ENCODE measurements at regions not wholly inside any gene's neighbourhood (a gene's known extent, or its start where the extent isn't known, plus 50 kb on each side); places are given as distances from the start of the nearest gene placed in this dataset.
"Not testable (repeated sequence)": the region's sequence is repeated elsewhere in the genome, so short reads cannot be mapped to it uniquely, and the experiment has no call there.

DNA sequence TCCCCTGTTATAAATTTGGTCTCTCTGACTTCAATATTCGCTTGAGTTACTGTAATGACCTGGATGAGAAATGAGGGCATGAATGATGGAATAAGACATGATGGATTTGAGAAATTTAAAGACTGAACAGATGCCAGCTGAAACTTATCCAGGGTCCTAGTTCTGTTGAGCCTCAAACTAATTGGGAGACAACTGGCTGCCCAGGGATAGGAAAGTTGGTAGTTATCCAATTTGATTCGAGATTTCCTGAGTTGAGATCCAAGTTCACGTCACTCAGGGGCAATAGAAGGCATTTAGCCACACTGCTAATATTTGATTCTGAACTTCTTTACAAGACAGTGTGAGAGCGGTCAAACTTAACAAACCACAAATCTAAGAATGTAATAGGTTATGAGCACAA is 159.0 kb upstream of the CXCL13 start:
- no peak for DNase-seq (ENCODE audit: low read depth)

DNA sequence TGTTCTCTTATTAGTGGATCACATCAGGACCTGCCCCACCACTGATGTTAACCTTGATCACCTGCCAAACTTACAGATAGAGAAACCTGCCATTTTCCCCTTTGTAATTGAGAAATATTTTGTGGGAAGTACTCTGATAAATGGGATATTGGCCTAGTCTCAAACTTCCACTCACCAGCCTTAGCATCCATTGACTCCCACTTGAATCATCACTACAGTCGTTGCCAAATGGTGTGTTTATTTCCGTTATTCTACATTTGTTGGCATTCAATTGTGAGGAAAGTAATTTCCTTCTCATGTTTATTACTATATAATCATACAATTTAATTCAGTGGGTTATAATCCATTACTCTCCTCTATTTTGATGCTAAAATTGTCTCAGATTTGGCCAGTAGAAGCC is 156.4 kb upstream of the CXCL13 start:
- no peak for DNase-seq (ENCODE audit: low read depth)

DNA sequence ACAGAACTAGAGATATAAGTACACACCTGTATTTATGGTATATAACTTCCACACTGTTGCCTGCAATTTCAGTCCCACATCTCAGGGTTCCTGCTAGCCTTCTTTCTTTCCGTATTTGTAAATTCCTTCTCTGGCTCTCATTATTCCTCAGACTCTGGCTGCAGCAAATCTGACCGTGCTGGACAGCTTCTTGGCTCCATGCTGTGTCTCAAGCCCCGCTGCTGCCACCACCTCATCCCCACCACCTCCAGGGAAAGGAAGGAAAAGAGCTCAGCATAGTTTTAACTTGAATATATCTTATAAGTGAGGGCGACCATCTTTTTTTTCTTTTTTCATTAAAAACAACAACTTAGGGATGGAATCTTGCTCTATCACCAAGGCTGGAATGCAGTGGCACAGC is 155.6 kb upstream of the CXCL13 start:
- DNase-seq (ENCODE audit: low read depth): no peak

DNA sequence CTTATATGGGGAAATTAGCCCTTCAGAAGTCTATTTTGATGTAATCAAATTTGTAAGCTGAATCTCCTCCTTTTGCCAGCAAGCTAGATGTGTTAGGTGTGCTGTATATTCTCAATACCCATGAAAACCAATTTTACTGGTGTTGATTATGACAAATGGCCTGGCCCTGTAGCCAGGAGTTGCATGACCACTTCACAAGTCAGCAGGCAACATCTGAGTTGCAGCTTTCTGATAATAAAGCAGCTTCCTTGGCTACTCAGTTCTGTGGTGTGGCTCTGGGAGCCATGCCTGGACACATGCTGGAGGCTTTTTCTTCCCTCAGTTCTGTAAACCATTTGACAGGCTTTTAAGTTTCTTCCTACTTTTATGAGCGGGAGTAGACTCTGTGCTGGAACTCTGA is 154.1 kb upstream of the CXCL13 start:
- DNase-seq (ENCODE audit: low read depth): no peak

DNA sequence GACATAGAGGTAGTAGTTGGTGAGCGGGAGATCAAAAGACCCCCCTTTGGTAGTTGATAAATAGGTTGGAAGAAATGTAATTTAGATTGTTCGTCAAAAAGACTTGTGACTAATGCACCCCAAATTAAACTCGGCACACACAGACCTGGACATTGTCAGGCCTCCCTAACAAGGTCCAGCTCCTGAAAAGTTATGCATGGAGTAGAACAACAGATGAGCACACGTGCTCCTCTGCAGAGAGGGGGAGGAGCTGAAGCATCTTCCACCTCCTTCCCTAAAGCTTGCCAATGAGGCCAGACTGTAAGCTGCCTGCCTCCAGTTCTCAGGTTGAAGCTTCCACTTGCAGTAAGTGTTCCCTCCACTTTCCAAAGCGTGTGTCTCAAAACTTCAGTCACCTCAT is 153.5 kb upstream of the CXCL13 start:
- DNase-seq (ENCODE audit: low read depth): not testable (repeated sequence)

DNA sequence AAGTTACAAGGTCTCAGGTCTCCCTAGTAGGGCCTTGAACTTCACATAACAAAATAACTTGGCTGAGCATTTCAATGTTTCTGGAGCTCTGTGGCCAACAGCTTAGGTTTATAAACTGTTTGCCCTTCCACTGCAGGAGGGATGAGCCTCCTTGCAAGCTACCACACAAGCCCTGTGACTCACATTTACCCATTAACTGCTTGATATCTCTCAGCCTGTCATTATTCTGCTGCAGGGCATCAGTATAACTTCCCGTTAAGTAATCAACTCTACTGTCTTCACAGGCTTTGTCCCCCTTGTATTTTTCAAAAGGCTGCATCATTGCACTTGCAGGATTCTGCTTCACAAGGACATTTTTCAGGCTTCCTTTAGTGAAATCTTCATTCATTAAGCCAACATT is 151.7 kb upstream of the CXCL13 start:
- DNase-seq (ENCODE audit: low read depth): no peak

DNA sequence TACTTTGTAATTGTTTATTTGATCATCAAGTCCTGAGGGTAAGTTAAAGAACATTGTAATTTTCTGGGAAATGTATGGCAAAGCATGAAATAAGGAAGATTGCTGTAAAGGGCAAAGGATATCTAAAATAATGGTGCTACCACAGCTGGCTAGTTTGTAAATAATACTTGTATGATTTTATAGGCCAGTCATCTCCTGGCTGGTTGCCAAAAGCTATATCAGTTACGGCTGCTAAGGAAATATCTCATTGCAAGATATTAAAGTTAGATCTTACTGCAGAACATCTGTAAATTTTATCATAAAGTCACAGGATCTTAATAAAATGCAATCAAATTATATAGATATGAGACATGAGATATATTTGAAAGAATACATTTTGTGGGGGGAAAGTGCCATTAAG is 150.8 kb upstream of the CXCL13 start:
- DNase-seq (ENCODE audit: low read depth): no peak

DNA sequence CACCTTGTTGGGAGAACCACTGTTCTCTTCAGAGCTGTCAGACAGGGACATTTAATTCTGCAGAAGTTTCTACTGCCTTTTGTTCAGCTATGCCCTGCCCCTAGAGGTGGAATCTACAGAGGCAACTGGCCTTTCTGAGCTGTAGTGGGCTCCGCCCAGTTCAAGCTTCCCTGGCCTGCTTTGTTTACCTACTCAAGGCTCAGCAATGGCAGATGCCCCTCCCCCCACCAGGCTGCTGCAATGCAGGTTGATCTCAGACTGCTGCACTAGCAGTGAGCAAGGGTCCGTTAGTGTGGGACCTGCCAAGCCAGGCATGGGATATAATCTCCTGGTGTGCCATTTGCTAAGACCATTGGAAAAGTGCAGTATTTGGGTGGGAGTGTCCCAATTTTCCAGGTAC is 141.5 kb upstream of the CXCL13 start:
- DNase-seq (ENCODE audit: low read depth): not testable (repeated sequence)

DNA sequence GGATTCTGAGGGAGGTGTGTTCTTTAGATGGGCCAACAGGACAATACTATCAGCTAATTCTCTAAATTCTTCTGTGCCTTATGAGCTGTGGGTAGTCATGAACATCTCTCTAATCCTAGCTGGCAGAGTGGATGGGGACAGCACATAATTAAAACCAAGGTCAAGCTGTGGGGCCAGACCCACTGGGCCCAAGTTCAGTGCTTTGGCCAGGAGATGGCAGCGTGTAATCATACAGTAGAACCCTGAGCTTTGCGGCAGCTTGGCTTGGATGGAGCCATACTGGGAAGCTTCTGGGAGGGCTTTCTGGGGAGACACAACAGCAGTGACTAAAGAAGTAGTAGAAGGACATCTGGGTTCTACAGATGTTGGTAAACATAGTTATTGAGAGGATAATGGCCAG is 140.3 kb upstream of the CXCL13 start:
- DNase-seq (ENCODE audit: low read depth): no peak

DNA sequence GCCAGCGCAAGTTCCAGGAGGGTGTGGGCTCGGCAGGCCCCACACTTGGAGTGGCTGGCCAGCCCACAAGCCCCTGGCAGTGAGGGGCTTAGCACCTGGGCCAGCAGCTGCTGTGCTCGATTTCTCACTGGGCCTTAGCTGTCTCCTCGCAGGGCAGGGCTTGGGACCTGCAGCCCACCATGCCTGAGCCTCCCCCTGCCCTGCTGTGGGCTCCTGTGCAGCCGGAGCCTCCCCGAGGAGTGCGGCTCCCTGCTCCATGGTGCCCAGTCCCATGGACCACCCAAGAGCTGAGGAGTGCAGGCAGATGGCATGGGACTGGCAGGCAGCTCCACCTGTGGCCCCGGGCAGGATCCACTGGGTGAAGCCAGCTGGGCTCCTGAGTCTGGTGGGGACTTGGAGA is 139.2 kb upstream of the CXCL13 start:
- DNase-seq (ENCODE audit: low read depth): no peak

DNA sequence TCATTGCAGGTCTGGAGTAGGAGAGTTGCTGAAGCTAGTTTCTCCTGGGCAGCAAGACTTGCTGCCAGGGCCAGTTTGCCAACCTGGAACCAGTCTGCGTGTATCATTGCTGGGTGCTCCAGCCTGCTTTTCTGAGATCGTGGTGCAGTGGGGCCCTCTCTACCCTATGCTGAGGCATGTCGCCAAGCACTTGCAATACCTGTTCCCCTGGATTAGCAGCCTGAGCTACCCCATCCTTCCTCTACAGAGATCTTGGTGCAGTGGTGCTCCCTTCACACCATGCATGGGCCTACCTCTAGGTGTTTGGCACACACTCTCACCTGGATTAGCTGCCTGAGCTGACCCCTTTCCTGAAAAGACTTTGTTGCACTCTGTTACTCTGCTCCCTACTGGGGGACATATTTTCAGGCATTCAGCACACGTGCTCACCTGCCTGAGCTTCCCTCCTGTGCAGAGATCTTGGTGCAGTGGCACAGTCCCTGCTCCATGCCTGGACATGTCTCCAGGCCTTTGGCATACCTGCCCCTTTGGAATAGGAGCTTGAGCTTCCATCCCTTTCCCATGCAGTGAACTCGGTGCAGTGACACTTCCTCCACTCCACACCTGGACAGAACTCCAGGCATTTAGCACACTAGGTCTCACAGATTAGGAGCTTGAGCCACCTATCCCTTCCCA is 133.7 kb upstream of the CXCL13 start:
- no peak for DNase-seq (ENCODE audit: low read depth)

DNA sequence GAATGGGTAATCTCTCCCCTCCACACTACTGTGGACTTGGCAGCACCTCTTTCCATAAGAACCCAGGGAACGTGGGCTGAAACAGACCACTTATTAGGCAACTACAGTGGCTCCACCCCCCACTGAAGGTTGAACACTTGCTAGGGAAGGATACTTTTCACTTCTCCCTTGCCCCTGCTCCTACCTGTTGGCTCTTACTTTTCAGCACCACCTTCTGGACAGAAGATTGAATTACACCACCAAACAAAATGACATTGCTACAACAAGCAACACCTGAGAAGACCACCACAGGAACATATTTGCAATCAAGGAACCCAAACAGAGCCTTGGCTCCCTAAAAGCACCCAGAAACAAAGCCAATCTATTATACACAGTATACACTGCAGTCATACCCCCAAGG is 132.1 kb upstream of the CXCL13 start:
- no peak for DNase-seq (ENCODE audit: low read depth)

DNA sequence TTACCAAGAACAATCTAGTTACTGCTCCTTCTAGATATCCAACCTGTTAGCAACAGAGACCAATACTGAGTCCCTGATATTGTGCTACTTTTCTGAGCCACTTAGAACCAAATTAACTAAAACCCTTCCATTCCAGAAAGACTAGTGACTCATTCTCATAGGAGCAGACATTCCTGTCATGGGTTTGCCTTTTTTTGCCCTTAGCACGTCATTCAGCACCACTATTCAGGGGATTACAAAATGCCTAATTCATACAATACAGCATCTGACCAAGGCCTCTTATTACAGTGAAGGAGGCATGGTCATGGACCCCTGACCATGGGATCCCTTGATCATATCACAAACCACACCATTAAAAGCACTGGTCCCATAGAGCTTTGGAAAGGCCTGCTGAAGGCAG is 123.8 kb upstream of the CXCL13 start:
- DNase-seq (ENCODE audit: low read depth): no peak

DNA sequence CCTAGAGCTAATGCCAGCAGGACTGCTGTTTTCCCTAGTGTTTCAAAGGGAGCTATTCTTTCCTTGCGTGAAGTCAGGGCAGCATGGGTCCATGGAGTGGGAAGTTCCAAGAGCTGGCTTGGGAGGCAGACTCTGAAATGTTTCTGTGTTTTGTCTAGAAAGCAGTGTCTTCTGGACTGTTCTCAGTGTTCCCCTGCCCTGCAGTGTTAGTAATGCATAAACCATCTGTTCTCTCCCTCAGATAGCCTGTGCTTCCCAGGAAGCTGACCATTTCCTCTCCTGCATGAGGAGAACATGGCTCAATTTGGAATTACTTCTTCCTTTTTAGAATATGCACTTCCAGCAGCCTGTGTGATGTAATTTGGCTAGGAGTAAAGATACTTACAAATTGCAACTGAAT is 116.7 kb upstream of the CXCL13 start:
- no peak for DNase-seq (ENCODE audit: low read depth)

DNA sequence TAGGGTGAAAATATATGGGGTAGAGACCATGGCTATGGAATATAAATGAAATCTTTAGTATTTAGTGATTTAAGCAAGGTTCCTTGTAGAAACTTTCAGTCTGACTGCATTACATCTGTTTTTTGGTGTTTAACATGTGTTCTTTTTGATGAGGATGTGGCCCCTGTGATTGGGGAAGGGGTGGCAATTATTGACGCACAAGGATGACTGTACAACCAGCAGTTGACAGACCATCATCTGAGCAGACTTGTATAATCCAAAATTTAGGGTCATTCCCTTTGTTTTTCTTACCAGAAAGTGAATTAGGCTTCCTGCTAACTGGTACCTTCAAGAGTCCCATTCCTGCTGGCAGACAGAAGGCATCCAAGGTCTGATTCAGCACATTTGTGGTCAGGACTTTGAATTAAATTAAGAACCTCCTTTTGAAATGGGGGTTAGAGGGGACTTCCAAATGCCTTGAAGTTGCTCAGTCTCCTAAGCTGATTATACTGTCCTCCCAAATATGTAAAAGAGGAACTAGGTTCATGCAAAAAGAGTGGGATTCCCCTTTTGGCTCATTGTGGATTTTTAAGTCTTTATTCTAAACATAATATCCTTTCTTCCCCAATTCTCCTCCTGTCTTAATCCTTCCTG is 112.4 kb upstream of the CXCL13 start:
- DNase-seq (ENCODE audit: low read depth): no peak

DNA sequence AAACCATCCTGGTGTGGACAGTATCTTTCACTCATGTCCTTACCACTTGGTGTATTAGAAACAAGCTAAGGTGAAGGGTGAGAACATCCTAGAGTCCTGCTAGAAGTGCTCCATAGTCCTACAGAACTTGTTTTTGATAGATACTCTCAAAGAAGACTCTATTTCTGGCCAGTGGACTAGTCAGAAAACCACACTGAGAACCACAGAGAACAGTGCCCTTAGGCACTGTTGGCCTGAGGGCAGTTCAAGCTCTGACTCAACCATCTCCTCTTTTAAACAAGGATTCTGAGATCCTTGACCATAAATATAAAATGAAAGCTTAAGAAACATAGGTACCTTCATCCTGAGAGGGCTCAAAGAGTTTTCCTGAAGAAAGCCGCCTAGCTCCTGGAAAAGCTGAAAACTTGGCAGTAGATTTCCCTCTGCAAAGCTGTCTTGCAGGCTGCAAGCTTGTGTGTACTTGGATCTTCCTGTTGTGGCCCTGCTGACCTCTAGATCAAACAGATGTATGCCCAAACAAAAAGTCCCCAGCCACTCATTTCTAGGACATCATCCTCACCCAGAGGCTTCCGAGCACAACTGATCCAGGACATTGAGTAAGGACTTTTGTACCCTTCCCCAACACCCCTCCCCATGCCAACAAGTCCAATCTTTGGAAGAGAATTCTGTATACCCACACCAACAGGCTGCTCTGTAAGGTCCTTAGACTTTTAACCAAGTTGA is 111.6 kb upstream of the CXCL13 start:
- no peak for DNase-seq (ENCODE audit: low read depth)

DNA sequence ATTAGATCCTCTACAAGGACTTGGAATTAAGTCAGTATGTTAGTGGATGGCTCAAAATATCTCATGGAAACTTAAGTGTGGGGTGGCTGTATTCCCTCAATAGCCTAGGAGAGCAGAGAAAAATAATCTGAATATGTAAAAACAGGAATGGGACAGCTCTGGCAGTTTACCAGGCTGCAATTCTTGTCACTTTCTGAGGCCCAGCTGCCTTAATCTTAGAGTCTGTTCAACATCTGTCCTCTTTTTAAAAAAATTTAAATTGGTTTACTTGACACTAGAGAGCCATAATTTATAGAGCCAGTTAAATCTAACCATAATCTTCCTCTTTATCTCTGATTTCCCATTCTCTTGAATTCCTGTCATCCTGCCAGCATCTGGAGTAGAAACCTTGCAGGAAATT is 109.2 kb upstream of the CXCL13 start:
- DNase-seq (ENCODE audit: low read depth): no peak

DNA sequence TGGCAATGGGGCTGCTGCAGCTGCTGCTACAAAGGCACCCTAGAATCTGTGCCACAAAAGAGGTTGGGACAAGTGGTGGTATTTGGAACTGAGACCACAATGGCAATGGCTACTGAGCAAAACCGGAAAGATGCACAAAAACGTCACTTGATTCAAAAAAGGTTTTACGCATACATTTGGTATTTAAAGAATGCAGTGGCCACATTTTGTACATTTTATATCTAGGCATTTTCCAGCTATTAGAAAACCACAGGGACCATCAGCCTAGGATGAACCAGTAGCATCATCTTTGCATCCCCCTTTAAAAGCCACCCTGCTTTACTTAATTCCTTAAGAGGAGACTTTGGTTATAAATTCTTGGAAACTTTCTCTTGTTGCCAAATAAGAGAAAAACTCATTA is 104.8 kb upstream of the CXCL13 start:
- DNase-seq (ENCODE audit: low read depth): no peak

DNA sequence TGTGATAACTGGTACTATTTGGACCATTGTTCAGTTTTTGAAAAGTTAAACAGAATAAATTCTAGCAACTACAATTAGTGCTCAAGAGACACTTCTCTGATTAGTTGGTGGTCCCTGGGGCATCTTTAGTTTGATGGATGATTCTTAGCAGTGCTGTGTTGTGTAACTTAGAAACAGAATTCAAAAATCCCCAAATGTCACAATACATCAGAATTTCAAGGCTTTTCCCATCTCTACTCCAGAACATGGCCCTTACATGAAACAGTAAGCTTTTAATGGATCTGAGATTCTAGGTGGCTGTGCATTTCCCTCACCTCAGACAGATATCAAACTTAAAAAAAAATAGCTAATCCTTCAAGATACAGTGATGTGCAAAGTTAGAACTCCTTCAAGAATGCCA is 104.4 kb upstream of the CXCL13 start:
- no peak for DNase-seq (ENCODE audit: low read depth)

DNA sequence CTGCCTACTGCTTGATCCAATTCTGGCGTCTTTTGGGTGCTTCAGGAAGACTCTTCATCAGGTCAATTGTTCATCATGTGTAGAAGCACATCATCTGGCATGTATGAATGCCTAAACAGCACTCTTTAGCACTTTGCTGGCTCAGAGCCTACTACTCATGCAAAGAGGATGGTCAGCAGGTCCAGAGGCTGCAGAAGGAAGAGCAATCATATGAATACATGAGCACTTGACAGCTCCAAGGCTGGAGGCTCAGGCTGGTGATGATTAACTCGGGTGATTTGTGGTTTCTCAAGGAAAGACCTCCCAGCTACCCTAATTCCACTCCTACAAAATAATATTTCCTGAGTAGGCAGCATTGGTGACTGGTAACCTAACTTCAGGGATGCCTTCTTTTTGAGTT is 103.8 kb upstream of the CXCL13 start:
- no peak for DNase-seq (ENCODE audit: low read depth)

DNA sequence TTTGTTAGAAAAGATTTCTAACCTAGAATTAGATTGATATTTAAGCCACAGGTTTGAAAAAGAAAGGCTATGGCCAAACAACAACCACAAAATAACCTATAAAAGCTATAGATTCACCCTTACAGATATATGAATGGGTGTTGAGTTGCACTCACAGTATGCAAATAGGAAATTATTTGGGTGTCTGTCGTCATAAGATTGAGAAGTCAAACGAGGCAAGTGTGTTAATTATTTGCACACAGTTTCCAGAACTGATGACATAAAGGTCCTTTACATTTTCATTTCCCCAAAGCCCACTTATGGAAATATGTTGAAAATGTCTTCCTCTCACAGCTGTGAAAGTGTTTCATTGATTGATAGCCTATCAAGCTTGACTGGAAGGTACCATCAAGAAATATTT is 101.2 kb upstream of the CXCL13 start:
- DNase-seq (ENCODE audit: low read depth): no peak

DNA sequence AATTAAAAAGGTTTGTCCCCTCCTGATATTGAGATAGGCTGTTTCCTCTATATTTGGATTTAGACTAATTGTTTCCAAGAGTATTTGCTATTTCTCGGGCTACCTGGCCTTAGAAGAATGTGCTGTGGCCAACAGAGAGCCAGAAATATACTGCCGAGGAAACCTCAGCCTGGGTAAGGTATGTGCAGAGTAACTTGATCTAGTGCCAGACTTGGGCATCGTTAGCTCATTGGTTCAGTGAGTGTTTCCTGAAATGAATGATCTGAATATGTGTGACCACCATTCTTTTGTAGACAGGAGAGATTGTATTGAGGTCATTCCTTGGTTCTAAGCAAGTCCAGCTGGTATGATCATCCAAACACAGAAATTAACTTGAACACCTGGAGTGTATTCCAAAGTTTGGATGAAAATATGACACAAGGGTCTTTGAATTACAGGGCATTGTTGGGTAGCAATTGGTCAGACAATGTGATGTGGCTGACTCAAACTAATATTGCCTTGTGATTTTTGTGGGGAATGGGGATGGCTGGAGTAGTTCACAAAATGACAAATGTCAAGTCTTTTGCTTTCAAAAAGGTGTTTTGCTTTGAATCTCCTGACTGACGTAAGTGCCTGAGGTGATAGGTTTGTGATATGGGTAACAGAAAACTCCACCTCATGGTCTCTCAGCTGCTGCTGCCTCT is 100.2 kb upstream of the CXCL13 start:
- no peak for DNase-seq (ENCODE audit: low read depth)

DNA sequence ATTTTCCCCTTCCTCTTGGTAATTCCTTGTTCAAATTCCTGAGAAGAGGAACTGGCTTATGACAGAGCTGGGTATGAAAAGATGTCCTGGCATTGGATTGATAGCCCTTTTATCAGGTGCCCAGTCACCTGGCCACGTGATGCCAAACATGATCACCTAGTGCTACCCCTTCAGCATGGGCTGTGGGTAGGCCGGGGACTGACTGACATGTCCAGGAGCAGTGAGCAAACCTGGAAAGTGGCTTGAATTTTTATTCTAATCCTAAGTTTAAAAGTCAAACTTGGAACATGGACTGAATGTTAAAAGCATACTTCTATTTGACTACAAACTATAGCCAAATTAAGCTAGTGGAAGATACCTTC is 99.7 kb upstream of the CXCL13 start:
- DNase-seq (ENCODE audit: low read depth): no peak
